ENCODE measurements at regions not wholly inside any gene's neighbourhood (a gene's known extent, or its start where the extent isn't known, plus 50 kb on each side); places are given as distances from the start of the nearest gene placed in this dataset.

- DNase-seq (ENCODE audit: low read depth in 2 of 3, low spot score in 2 of 3), result no peak
These were observed 202.6 kb downstream of the PPP1R3A start for GRCh38 chr7:113715981-113716856.

GRCh38 chr7:113715262-113715661 is 203.5 kb downstream of the PPP1R3A start:
- no peak for DNase-seq (ENCODE audit: low read depth in 2 of 3, low spot score in 2 of 3)

GRCh38 chr7:113710310-113711096 is 208.3 kb downstream of the PPP1R3A start:
- peak; percentile 29 to 69 (median 51) for DNase-seq (ENCODE audit: low read depth in 2 of 3, low spot score in 2 of 3)

- DNase-seq (ENCODE audit: low read depth in 2 of 3, low spot score in 2 of 3), result no peak
These were observed 213.4 kb downstream of the PPP1R3A start for GRCh38 chr7:113705439-113705838.

GRCh38 chr7:113698556-113699220 is 220.1 kb downstream of the PPP1R3A start:
- peak in 1 of 3 donors; percentile 16 for DNase-seq (ENCODE audit: low read depth in 2 of 3, low spot score in 2 of 3)

- no peak for DNase-seq (ENCODE audit: low read depth in 2 of 3, low spot score in 2 of 3)
These were observed 224.7 kb downstream of the PPP1R3A start for GRCh38 chr7:113694149-113694548.

GRCh38 chr7:113684165-113684564 is 234.6 kb downstream of the PPP1R3A start:
- DNase-seq (ENCODE audit: low read depth in 2 of 3, low spot score in 2 of 3), result no peak

- DNase-seq (ENCODE audit: low read depth in 2 of 3, low spot score in 2 of 3), result no peak
These were observed 241.0 kb downstream of the PPP1R3A start for GRCh38 chr7:113677811-113678210.

GRCh38 chr7:113664867-113665266 is 253.9 kb downstream of the PPP1R3A start:
- DNase-seq (ENCODE audit: low read depth in 2 of 3, low spot score in 2 of 3), result no peak

GRCh38 chr7:113659416-113659815 is 259.4 kb downstream of the PPP1R3A start:
- DNase-seq (ENCODE audit: low read depth in 2 of 3, low spot score in 2 of 3), result no peak

GRCh38 chr7:113657603-113658002 is 261.2 kb downstream of the PPP1R3A start:
- DNase-seq (ENCODE audit: low read depth in 2 of 3, low spot score in 2 of 3), result no peak

GRCh38 chr7:113652501-113652900 is 266.3 kb downstream of the PPP1R3A start:
- no peak for DNase-seq (ENCODE audit: low read depth in 2 of 3, low spot score in 2 of 3)

GRCh38 chr7:113649556-113649955 is 269.3 kb downstream of the PPP1R3A start:
- no peak for DNase-seq (ENCODE audit: low read depth in 2 of 3, low spot score in 2 of 3)

GRCh38 chr7:113639221-113639620 is 279.6 kb downstream of the PPP1R3A start:
- DNase-seq (ENCODE audit: low read depth in 2 of 3, low spot score in 2 of 3), result no peak

- DNase-seq (ENCODE audit: low read depth in 2 of 3, low spot score in 2 of 3), result no peak
These were observed 281.9 kb downstream of the PPP1R3A start for GRCh38 chr7:113636727-113637421.

- DNase-seq (ENCODE audit: low read depth in 2 of 3, low spot score in 2 of 3), result no peak
These were observed 283.3 kb downstream of the PPP1R3A start for GRCh38 chr7:113635492-113635891.

- DNase-seq (ENCODE audit: low read depth in 2 of 3, low spot score in 2 of 3), result no peak
These were observed 285.7 kb downstream of the PPP1R3A start for GRCh38 chr7:113633073-113633472.

GRCh38 chr7:113628948-113629847 is 289.6 kb downstream of the PPP1R3A start:
- DNase-seq (ENCODE audit: low read depth in 2 of 3, low spot score in 2 of 3), result no peak

- DNase-seq (ENCODE audit: low read depth in 2 of 3, low spot score in 2 of 3), result no peak
These were observed 293.2 kb downstream of the PPP1R3A start for GRCh38 chr7:113625494-113626102.

Measured in hematopoietic multipotent progenitor cell (in vitro differentiated cells).